HG02759 (cell line): ENCODE measurements at regions not wholly inside any gene's neighbourhood (a gene's known extent, or its start where the extent isn't known, plus 50 kb on each side); places are given as distances from the start of the nearest gene placed in this dataset.
A peak's percentile ranks its signal among the peaks of the same experiment; 100 is the strongest.

Experiments
- ATAC-seq: cut with Tn5 transposase; IDR thresholded peaks from one replicate; pipeline ENCODE4 v1.9.1; 2021; ENCODE audit warnings: mild to moderate bottlenecking, moderate library complexity; ENCODE audit not compliant: unreplicated experiment

GRCh38 chr6:12379181-12379580, 89.0 kb downstream of the EDN1 start:
- no peak for ATAC-seq

- no peak for ATAC-seq
Observed at GRCh38 chr6:12381587-12381986, 91.4 kb downstream of the EDN1 start.

GRCh38 chr6:12383448-12383847, 93.3 kb downstream of the EDN1 start:
- ATAC-seq, result peak; percentile 86

GRCh38 chr6:12384357-12384912, 94.3 kb downstream of the EDN1 start:
- ATAC-seq, result no peak

GRCh38 chr6:12385316-12385715, 95.2 kb downstream of the EDN1 start:
- ATAC-seq, result no peak

- ATAC-seq, result no peak
Observed at GRCh38 chr6:12386816-12387215, 96.7 kb downstream of the EDN1 start.

GRCh38 chr6:12391472-12391871, 101.3 kb downstream of the EDN1 start:
- no peak for ATAC-seq

- ATAC-seq, result no peak
Observed at GRCh38 chr6:12392490-12392889, 102.3 kb downstream of the EDN1 start.

- ATAC-seq, result no peak
Observed at GRCh38 chr6:12393100-12393499, 102.9 kb downstream of the EDN1 start.

- ATAC-seq, result no peak
Observed at GRCh38 chr6:12394170-12394569, 104.0 kb downstream of the EDN1 start.

- no peak for ATAC-seq
Observed at GRCh38 chr6:12395898-12396297, 105.7 kb downstream of the EDN1 start.

GRCh38 chr6:12401200-12401599, 111.0 kb downstream of the EDN1 start:
- ATAC-seq, result no peak

- no peak for ATAC-seq
Observed at GRCh38 chr6:12403201-12403826, 113.2 kb downstream of the EDN1 start.

- no peak for ATAC-seq
Observed at GRCh38 chr6:12403947-12404647, 113.9 kb downstream of the EDN1 start.

- no peak for ATAC-seq
Observed at GRCh38 chr6:12404651-12405050, 114.5 kb downstream of the EDN1 start.

- ATAC-seq, result no peak
Observed at GRCh38 chr6:12408752-12409151, 118.6 kb downstream of the EDN1 start.

GRCh38 chr6:12410946-12411345, 120.8 kb downstream of the EDN1 start:
- ATAC-seq, result no peak

GRCh38 chr6:12414096-12414675, 124.0 kb downstream of the EDN1 start:
- ATAC-seq, result no peak

- no peak for ATAC-seq
Observed at GRCh38 chr6:12415980-12416598, 125.9 kb downstream of the EDN1 start.

GRCh38 chr6:12417191-12417590, 127.0 kb downstream of the EDN1 start:
- no peak for ATAC-seq

- ATAC-seq, result no peak
Observed at GRCh38 chr6:12418946-12419345, 128.8 kb downstream of the EDN1 start.
